ENCODE measurements at regions not wholly inside any gene's neighbourhood (a gene's known extent, or its start where the extent isn't known, plus 50 kb on each side); places are given as distances from the start of the nearest gene placed in this dataset.

GRCh38 chr1:99533909-99534637 lies 111.8 kb upstream of the PALMD start:
- Histone ChIP-seq H3K27me3 (ENCODE audit: control insufficient read depth, insufficient read depth, low read length) (no peaks in the 10 kb centered on the region), H3K4me3 (ENCODE audit: low read length) (no peak overlapping the region), H3K27ac (ENCODE audit: low read length) (peak overlapping the region; percentile 88), H3K4me1 (ENCODE audit: control insufficient read depth, insufficient read depth, low read length) (peaks cover 6% of the 10 kb centered on the region), H3K36me3 (ENCODE audit: control insufficient read depth, insufficient read depth, low read length) (no peaks in the 10 kb centered on the region), H3K9me3 (replicated peaks; ENCODE audit: control insufficient read depth, low read depth, low read length) (no peaks in the 10 kb centered on the region)
- 23% methylated on average over 3 of the region's 9 CpGs for WGBS (ENCODE audit: insufficient coverage)
- DNase-seq: peak; percentile 80

DNA sequence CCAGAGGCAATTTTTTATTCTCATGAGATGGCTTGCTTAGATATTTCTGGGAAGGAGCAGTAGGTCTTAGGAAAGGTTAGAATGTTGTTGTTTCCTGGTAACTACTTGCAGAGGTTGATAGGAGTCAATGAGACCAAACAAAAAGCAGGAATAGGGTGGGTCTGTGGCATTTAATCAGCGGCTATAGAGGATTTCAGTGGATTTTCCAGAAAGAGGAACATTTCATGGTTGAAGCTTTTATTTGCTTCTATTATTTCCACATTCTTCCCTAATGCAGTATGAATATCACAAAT lies 111.3 kb upstream of the PALMD start:
- no peaks in the 10 kb centered on the region for H3K36me3 ChIP-seq (ENCODE audit: control insufficient read depth, insufficient read depth, low read length)
- H3K27ac ChIP-seq (ENCODE audit: low read length): peak overlapping the region; percentile 88

DNA sequence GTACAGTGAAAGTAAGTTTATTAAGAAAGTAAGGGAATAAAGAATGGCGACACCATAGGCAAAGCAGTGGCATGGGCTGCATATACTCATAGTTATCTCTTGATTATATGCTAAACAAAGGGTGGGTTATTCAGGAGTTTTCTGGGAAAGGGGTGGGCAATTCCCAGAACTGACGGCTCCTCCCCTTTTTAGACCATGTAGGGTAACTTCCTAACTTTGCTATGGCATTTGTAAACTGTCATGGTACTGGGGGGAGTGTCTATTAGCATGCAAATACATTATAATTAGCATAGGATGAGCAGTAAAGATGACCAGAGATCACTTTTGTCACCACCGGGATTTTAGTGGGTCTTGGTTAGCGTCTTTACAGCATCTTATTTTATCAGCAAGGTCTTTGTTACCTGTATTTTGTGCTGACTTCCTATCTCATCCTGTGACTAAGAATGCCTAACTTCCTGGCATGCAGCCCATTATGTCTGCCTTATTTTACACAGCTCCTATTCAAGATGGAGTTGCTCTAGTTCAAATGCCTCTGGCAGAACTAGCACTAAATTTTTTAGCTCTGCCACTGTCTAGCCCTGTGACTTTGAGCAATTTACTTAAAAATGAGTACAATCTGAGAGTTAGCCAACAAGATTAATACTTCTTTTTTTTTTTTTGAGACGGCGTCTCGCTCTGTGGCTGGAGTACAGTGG lies 110.3 kb upstream of the PALMD start:
- Histone ChIP-seq H3K27ac (ENCODE audit: low read length) (peak overlapping the region; percentile 88), H3K4me1 (ENCODE audit: control insufficient read depth, insufficient read depth, low read length) (peaks cover 6% of the 10 kb centered on the region), H3K36me3 (ENCODE audit: control insufficient read depth, insufficient read depth, low read length) (no peaks in the 10 kb centered on the region), H3K27me3 (ENCODE audit: control insufficient read depth, insufficient read depth, low read length) (no peaks in the 10 kb centered on the region), H3K9me3 (replicated peaks; ENCODE audit: control insufficient read depth, low read depth, low read length) (no peaks in the 10 kb centered on the region), H3K4me3 (ENCODE audit: low read length) (no peak overlapping the region)
- DNase-seq: no peak
- WGBS (ENCODE audit: insufficient coverage): no CpG with 5 or more reads among the region's 7 CpGs

More for the DNA sequence above, 111.3 kb upstream of the PALMD start:
- Histone ChIP-seq H3K4me1 (ENCODE audit: control insufficient read depth, insufficient read depth, low read length) (peaks cover 6% of the 10 kb centered on the region), H3K4me3 (ENCODE audit: low read length) (no peak overlapping the region), H3K27me3 (ENCODE audit: control insufficient read depth, insufficient read depth, low read length) (no peaks in the 10 kb centered on the region), H3K9me3 (replicated peaks; ENCODE audit: control insufficient read depth, low read depth, low read length) (no peaks in the 10 kb centered on the region)
- peak; percentile 63 for DNase-seq
- no CpG with 5 or more reads among the region's 1 CpG for WGBS (ENCODE audit: insufficient coverage)

DNA sequence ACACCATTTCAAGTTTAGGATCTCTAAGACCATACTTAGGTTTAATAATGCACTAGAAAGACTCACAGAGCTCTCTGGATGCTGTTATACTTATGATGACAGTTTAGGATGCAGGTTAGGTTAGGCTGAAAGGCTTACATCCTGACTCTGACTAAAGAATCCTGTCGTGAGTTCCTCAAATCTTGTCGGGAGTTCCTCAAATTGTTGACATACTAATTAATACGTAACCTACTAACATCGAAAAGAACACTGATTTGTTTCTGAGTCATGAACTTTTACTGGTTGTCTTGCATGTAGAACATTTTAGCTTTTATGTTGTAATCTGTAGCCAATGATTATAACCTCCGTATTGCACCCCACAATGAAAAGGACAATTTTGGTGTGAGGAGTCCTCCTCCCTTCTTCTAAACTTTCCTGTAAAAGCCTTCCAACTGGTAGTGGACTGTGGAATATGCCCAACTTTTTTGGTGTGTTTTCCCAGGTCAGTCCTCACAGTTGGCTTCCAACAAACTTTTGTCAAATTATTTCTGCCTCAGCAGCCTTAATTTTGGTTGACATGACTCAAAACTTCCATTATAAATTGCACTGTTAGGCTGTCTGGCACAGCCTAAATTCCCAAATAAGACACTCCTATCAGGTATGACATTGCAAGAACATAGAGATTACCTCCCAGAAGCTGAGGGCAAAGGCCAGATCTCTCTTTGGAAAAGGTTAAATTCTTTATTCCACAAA lies 107.9 kb upstream of the PALMD start:
- no peak overlapping the region for H3K4me3 ChIP-seq (ENCODE audit: low read length)
- no peaks in the 10 kb centered on the region for H3K27me3 ChIP-seq (ENCODE audit: control insufficient read depth, insufficient read depth, low read length)
- no peaks in the 10 kb centered on the region for H3K9me3 ChIP-seq (replicated peaks; ENCODE audit: control insufficient read depth, low read depth, low read length)
- no peaks in the 10 kb centered on the region for H3K36me3 ChIP-seq (ENCODE audit: control insufficient read depth, insufficient read depth, low read length)
- DNase-seq: no peak
- WGBS (ENCODE audit: insufficient coverage): no CpG with 5 or more reads among the region's 5 CpGs
- no peak overlapping the region for H3K27ac ChIP-seq (ENCODE audit: low read length)
- peaks cover 6% of the 10 kb centered on the region for H3K4me1 ChIP-seq (ENCODE audit: control insufficient read depth, insufficient read depth, low read length)

DNA sequence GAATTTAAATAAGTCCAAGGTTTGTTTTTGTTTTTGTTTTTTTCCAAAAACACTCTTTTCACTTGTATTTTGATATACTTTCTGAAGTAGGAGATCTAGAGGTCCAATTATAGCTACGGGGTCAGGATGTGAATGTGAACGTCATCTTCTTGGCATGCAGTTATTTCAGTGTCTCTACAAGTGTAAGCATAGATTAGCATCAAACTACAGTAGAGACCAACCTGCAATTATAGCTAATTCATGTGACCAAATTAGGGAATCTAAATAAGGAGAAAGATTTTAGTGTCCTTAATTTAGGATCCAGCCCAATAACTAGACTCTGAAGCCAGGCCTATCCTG lies 107.3 kb upstream of the PALMD start:
- no peaks in the 10 kb centered on the region for H3K27me3 ChIP-seq (ENCODE audit: control insufficient read depth, insufficient read depth, low read length)
- no peaks in the 10 kb centered on the region for H3K36me3 ChIP-seq (ENCODE audit: control insufficient read depth, insufficient read depth, low read length)
- no peak for DNase-seq
- peaks cover 3% of the 10 kb centered on the region for H3K4me1 ChIP-seq (ENCODE audit: control insufficient read depth, insufficient read depth, low read length)
- no peak overlapping the region for H3K4me3 ChIP-seq (ENCODE audit: low read length)
- no CpG with 5 or more reads among the region's 2 CpGs for WGBS (ENCODE audit: insufficient coverage)
- no peak overlapping the region for H3K27ac ChIP-seq (ENCODE audit: low read length)
- H3K9me3 ChIP-seq (replicated peaks; ENCODE audit: control insufficient read depth, low read depth, low read length): no peaks in the 10 kb centered on the region

GRCh38 chr1:99539131-99539530 lies 106.8 kb upstream of the PALMD start:
- Histone ChIP-seq H3K27me3 (ENCODE audit: control insufficient read depth, insufficient read depth, low read length) (no peaks in the 10 kb centered on the region), H3K36me3 (ENCODE audit: control insufficient read depth, insufficient read depth, low read length) (no peaks in the 10 kb centered on the region), H3K4me3 (ENCODE audit: low read length) (no peak overlapping the region), H3K9me3 (replicated peaks; ENCODE audit: control insufficient read depth, low read depth, low read length) (no peaks in the 10 kb centered on the region), H3K4me1 (ENCODE audit: control insufficient read depth, insufficient read depth, low read length) (peaks cover 3% of the 10 kb centered on the region), H3K27ac (ENCODE audit: low read length) (no peak overlapping the region)
- no peak for DNase-seq

GRCh38 chr1:99540744-99541143 lies 105.2 kb upstream of the PALMD start:
- Histone ChIP-seq H3K27ac (ENCODE audit: low read length) (no peak overlapping the region), H3K4me1 (ENCODE audit: control insufficient read depth, insufficient read depth, low read length) (no peaks in the 10 kb centered on the region), H3K27me3 (ENCODE audit: control insufficient read depth, insufficient read depth, low read length) (no peaks in the 10 kb centered on the region), H3K9me3 (replicated peaks; ENCODE audit: control insufficient read depth, low read depth, low read length) (no peaks in the 10 kb centered on the region), H3K36me3 (ENCODE audit: control insufficient read depth, insufficient read depth, low read length) (no peaks in the 10 kb centered on the region), H3K4me3 (ENCODE audit: low read length) (no peak overlapping the region)
- DNase-seq: no peak
- no CpG with 5 or more reads among the region's 1 CpG for WGBS (ENCODE audit: insufficient coverage)

- Histone ChIP-seq H3K4me1 (ENCODE audit: control insufficient read depth, insufficient read depth, low read length) (peaks cover 6% of the 10 kb centered on the region), H3K4me3 (ENCODE audit: low read length) (no peak overlapping the region), H3K36me3 (ENCODE audit: control insufficient read depth, insufficient read depth, low read length) (no peaks in the 10 kb centered on the region), H3K27ac (ENCODE audit: low read length) (peak overlapping the region; percentile 63), H3K27me3 (ENCODE audit: control insufficient read depth, insufficient read depth, low read length) (no peaks in the 10 kb centered on the region), H3K9me3 (replicated peaks; ENCODE audit: control insufficient read depth, low read depth, low read length) (no peaks in the 10 kb centered on the region)
- DNase-seq: peak; percentile 72
- WGBS (ENCODE audit: insufficient coverage): no CpG with 5 or more reads among the region's 1 CpG
Measured at GRCh38 chr1:99544328-99544727, 101.6 kb upstream of the PALMD start.

DNA sequence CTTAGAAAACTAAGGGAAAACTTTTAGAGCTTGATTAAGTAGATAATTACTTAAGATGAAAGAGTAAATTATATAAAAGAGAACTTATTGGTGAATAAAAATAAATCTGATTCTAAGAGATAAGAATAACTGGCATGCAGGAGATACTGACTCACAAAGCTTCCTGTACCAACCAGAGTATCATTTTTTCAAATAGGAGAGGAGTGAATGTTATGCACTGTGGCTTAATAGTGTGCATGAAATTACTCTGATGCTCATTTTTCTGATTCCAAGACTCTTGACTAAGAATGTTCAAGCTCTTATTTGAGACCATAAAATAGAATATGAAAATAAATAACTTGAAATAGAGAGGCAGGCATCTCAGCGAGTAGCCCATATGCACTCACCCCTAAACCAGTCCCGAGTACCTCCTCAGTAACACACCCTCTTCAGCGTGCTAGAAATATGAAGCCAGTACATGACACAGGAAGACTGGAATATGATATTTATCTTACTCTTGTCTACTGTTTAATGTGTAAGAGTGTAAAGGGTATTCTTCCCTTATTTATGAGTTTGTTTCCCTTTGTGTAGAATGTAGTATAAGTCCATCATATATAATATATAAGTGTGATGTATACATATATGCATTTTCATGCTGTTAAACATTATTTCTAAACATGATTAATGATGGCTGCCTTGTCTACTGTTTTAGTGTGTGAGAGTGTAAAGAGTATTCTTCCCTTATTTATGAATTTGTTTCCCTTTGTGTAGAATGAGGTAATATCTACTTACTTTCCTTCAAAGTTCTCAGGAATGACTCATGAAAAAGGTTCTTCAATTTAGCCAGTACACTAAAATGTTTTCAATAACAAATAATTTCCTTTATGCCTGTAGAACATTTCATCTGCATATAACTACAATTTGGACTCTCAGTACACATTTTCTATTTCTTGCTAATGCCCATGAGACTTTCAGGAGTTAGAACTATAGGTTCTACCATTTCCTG lies 99.2 kb upstream of the PALMD start:
- Histone ChIP-seq H3K4me3 (ENCODE audit: low read length) (no peak overlapping the region), H3K4me1 (ENCODE audit: control insufficient read depth, insufficient read depth, low read length) (peaks cover 6% of the 10 kb centered on the region), H3K36me3 (ENCODE audit: control insufficient read depth, insufficient read depth, low read length) (no peaks in the 10 kb centered on the region), H3K27ac (ENCODE audit: low read length) (no peak overlapping the region), H3K9me3 (replicated peaks; ENCODE audit: control insufficient read depth, low read depth, low read length) (no peaks in the 10 kb centered on the region), H3K27me3 (ENCODE audit: control insufficient read depth, insufficient read depth, low read length) (no peaks in the 10 kb centered on the region)
- WGBS (ENCODE audit: insufficient coverage): no CpG with 5 or more reads among the region's 3 CpGs
- DNase-seq: no peak
